ENCODE measurements at regions not wholly inside any gene's neighbourhood (a gene's known extent, or its start where the extent isn't known, plus 50 kb on each side); places are given as distances from the start of the nearest gene placed in this dataset.
A peak's percentile ranks its signal among the peaks of the same experiment; 100 is the strongest.

DNA sequence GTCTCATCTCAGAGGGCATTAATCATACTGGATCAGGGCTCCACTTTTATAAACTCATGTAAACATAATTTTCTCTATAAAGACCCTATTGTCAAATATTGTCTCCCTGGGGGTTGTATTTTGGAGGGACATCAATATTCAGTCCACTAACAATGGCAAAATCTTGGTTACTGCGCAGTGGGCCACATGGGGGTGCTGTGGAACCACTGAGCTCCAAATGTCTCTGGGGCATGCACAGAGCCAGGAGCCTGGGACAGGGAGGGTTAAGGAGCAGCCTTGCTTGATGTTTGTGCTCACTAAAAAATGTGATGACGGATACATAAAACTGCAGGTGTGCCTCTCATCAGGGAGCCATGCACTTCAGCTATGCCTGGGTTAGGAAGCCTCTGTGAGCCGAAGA is 62.1 kb upstream of the PRSS58 start:
- DNase-seq: peak; percentile 61

DNA sequence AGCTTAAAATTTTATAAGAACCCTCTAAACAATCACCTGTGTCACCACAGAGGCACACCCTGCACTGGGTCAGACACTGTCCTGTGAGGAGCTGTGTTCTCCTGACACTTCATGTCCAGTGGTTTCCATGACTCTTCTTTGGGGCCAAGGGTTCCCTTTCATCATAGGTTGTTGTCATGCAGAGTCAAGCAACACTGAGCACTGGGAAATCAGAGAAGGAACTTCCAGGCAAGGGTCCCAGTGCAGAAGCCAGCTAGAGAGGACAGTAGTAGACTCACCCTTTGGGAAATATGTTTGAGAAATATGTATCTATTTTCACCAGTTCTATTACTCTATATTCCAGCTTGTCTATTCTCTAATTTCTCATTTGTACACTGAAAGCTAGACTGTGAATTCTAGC is 56.4 kb upstream of the PRSS58 start:
- DNase-seq: no peak

DNA sequence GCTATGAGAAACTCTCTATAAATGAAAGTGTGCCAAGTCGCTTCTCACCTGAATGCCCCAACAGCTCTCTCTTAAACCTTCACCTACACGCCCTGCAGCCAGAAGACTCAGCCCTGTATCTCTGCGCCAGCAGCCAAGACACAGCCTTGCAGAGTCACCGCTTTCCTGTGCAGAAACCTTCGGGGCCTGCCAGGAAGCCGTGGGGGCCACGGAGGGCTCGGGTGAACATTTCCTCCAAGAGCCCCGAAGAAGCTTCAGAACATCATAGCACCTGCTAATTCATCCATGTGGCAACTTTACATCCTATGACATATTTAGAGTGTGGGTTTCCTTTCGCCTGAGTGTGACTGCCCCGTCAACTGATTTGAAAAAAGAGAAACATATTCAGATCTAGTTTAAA is 55.7 kb upstream of the PRSS58 start:
- DNase-seq: peak; percentile 76

DNA sequence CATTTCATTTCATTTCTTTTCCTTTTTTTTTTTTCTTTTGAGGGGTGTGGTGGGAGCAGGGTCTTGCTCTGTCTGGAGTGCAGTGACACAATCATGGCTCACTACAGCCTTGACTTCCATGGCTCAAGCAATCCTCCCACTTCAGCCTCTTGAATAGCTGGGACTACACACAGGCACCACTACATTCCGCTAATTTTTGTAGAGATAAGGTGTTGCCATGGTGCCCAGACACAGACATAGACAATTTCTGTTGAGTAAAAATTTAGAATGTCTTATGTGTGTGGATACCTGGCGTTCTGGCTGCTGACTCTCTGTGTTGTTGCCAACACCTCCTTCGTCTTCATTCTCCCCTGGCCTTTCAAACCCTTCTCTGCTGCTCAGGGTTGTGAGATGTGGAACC is 54.0 kb upstream of the PRSS58 start:
- DNase-seq: no peak

DNA sequence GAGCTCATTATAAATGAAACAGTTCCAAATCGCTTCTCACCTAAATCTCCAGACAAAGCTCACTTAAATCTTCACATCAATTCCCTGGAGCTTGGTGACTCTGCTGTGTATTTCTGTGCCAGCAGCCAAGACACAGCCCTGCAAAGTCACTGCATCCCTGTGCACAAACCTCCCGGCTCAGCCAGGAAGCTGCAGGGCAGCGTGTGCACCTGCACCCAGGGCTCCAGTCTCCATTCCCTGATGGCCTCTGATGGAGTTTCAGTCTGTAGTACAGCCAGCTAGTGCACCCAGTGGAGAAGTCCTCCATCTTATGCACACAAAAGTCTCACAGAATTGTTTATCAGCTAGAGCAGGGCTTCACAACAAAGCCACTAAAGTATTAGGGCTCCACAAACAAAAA is 51.1 kb upstream of the PRSS58 start:
- no peak for DNase-seq

DNA sequence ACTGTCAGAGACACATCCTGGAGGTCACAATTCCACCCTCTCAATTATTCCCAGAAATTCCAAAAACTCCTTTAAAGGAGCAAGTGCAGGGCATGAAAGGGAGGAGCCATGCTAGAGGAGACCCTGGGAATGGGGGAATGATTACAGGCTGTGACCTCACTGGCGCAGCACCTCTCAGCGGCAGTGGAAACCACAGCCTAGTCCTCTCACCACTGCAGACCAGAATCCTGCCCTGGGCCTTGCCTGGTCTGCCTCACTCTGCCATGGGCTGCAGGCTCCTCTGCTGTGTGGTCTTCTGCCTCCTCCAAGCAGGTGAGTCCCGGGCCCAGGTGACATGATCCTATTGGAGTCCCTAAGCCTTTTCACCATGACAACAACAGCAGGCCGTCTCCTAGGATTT is 50.5 kb upstream of the PRSS58 start:
- no peak for DNase-seq
